Lower lobe of right lung (tissue), 2 donors: ENCODE measurements at regions not wholly inside any gene's neighbourhood (a gene's known extent, or its start where the extent isn't known, plus 50 kb on each side); places are given as distances from the start of the nearest gene placed in this dataset.
"Not testable (repeated sequence)": the region's sequence is repeated elsewhere in the genome, so short reads cannot be mapped to it uniquely, and the experiment has no call there.

Experiments
- ATAC-seq, 2 donors: fragments of 200-7000 bp; cut with Tn5 transposase; one replicate each; pipeline ENCODE4 v1.9.1; 2020 to 2022; ENCODE audit warnings: mild to moderate bottlenecking in 2 of 2, moderate library complexity in 2 of 2
- DNase-seq: peaks from one replicate; pipeline ENCODE4 v3.0.0-alpha.2; 2020
- H3K27ac ChIP-seq: fragments of 200-600 bp; one replicate; pipeline ENCODE4 v1.8.0; 2022
- H3K27me3 ChIP-seq: fragments of 200-600 bp; one replicate; pipeline ENCODE4 v1.8.0; 2022; ENCODE audit warnings: low read depth
- H3K36me3 ChIP-seq: fragments of 200-600 bp; one replicate; pipeline ENCODE4 v1.8.0; 2022; ENCODE audit warnings: mild to moderate bottlenecking
- H3K4me1 ChIP-seq: fragments of 200-600 bp; one replicate; pipeline ENCODE4 v1.8.0; 2022
- H3K4me3 ChIP-seq: fragments of 200-600 bp; one replicate; pipeline ENCODE4 v1.8.0; 2022; ENCODE audit warnings: mild to moderate bottlenecking
- H3K9me3 ChIP-seq: fragments of 200-600 bp; one replicate; pipeline ENCODE4 v1.8.0; 2022
- intact Hi-C: fragments of 100-400 bp; cut with DNase I; formaldehyde crosslinking; loops from one replicate; pipeline ENCODE4 v1.11.0; 2022
- TF ChIP-seq, protein P1 (sequence below): fragments of 200-600 bp; IDR thresholded peaks from one replicate; pipeline ENCODE4 v1.8.0; 2022; ENCODE audit warnings: antibody characterized with exemption, mild to moderate bottlenecking
- donor health status: DM: no; HTN: yes; CAD: no; lungs with severe emphysema.

DNA sequence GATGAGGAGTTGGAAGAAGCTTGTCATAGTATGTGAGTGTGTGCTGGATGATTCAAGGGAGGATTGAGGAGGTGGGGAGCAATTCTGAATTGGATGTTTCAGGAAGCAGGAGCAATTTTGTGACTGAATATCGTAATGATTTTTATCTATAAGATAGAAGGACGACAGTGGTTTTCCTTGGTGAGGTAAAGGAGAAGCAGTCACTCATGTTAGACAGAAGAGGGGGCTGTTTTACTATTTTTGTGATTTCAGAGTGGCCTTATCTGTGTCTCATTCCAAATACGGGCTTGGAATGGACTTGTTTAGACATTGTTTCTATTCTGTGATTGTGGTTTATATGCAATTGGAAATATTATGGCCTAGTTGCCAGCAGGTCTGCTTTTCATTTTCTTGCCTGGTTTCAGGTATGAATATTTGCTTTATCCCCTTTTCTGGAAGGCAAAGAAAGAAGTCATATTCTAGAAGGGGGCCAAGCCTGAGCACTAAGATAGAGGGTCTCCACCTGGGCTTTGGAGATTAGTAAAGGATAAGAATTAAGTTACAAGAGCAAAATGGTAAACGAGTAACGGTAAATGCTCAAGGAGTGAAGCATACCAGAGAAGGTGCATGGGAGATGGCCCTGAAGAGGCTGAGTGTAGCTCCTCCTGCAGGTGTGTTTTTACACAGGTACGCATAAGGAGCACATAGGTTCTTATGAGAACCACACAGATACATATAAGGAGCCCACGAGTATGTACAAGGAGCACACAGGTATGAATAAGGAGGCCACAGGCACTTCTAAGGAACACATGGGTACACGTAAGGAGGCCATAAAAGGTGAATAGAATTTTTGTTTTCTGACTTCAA is 124.6 kb upstream of the KCNAB1 start:
- intact Hi-C loops: no loop called here
- TF ChIP-seq, protein P1, sequence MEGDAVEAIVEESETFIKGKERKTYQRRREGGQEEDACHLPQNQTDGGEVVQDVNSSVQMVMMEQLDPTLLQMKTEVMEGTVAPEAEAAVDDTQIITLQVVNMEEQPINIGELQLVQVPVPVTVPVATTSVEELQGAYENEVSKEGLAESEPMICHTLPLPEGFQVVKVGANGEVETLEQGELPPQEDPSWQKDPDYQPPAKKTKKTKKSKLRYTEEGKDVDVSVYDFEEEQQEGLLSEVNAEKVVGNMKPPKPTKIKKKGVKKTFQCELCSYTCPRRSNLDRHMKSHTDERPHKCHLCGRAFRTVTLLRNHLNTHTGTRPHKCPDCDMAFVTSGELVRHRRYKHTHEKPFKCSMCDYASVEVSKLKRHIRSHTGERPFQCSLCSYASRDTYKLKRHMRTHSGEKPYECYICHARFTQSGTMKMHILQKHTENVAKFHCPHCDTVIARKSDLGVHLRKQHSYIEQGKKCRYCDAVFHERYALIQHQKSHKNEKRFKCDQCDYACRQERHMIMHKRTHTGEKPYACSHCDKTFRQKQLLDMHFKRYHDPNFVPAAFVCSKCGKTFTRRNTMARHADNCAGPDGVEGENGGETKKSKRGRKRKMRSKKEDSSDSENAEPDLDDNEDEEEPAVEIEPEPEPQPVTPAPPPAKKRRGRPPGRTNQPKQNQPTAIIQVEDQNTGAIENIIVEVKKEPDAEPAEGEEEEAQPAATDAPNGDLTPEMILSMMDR: peak; percentile 38
- no peak overlapping the region for H3K4me3 ChIP-seq
- no peaks in the 10 kb centered on the region for H3K27me3 ChIP-seq
- H3K9me3 ChIP-seq: no peaks in the 10 kb centered on the region
- no peak overlapping the region for H3K27ac ChIP-seq
- H3K36me3 ChIP-seq: no peaks in the 10 kb centered on the region
- H3K4me1 ChIP-seq: no peaks in the 10 kb centered on the region
- ATAC-seq (peak in 1 of 2 donors; percentile 55), DNase-seq (no peak)

DNA sequence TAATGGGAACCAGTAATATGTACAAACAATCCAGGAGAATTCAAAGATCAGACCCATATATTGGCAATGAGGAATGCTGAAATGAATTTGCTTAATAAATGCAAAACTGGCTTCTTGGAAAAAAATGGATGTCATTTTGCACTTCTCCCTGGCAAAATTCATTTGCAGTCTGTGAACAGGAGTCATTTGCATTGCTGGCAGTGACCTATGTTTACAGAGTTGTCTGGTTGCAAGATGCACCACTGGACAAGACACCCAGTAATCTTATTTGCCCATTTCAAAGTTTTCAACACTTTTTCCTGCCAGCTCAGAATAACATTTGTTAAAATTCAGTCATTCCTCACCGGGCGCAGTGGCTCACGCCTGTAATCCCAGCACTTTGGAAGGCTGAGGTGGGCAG is 123.5 kb upstream of the KCNAB1 start:
- no peaks in the 10 kb centered on the region for H3K36me3 ChIP-seq
- no peaks in the 10 kb centered on the region for H3K9me3 ChIP-seq
- no peaks in the 10 kb centered on the region for H3K27me3 ChIP-seq
- intact Hi-C loops: no loop called here
- no peak overlapping the region for H3K4me3 ChIP-seq
- no peak overlapping the region for H3K27ac ChIP-seq
- no peaks in the 10 kb centered on the region for H3K4me1 ChIP-seq
- ATAC-seq (no peak), DNase-seq (no peak)
- TF ChIP-seq, protein P1: no peak

DNA sequence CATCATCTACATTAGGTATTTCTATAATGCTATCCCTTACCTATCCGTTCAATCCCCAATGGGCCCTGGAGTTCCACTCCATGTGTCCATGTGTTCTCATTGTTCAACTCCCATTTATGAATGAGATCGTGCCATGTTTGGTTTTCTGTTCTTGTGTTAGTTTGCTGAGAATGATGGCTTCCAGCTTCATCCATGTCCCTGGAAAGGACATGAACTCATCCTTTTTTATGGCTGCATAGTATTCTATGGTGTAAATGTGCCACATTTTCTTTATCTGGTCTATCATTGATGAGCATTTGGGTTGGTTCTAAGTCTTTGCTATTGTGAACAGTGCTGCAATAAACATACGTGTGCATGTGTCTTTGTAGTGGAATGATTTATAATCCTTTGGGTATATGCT is 122.2 kb upstream of the KCNAB1 start:
- intact Hi-C loops: not testable (repeated sequence)

DNA sequence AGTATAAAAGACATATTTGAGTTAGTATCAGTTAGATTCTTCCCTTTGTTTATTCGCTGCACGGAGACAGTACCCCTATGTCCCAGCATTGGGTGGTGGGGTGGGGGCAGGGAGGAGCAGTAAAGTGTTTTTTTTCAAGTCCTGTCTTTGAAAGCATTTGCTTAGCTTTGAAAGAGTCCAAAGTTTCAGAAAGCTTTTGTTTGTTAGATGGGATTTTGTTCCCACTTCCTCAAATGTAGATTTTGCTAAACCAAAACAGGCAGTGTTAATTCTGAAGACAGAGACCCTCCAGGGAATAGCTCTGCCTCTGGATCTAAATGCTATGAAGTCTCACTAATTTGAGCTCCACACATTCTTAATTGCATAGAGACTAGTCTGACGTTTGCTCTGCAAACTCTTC is 114.6 kb upstream of the KCNAB1 start:
- ATAC-seq (no peak), DNase-seq (no peak)
- intact Hi-C loops: no loop called here
- TF ChIP-seq, protein P1: no peak
- H3K27ac ChIP-seq: no peak overlapping the region
- H3K4me1 ChIP-seq: no peaks in the 10 kb centered on the region
- no peaks in the 10 kb centered on the region for H3K9me3 ChIP-seq
- no peaks in the 10 kb centered on the region for H3K36me3 ChIP-seq
- H3K4me3 ChIP-seq: no peak overlapping the region
- no peaks in the 10 kb centered on the region for H3K27me3 ChIP-seq

More for the DNA sequence above, 122.2 kb upstream of the KCNAB1 start:
- DNase-seq, H3K27ac ChIP-seq, ATAC-seq, H3K27me3 ChIP-seq, H3K4me1 ChIP-seq, H3K36me3 ChIP-seq, H3K4me3 ChIP-seq, H3K9me3 ChIP-seq: not testable (repeated sequence)

DNA sequence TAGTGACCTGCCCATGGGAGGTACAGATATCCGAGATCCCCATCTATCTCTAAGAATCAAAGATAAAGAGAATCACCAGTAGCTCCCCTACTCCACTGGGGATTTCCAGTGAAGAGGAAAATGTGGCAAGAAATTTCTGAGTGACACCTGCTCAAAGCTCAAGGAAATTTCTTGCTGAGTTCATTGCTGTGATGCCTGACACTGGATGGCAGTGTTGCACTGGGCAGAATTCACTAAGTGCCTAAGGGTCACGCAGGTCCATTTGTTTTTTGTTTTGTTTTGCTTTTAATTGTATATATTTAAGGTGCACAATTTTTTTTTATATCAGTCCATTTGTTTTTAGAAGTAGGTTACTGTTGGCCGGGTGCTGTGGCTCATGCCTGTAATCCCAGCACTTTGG is 109.5 kb upstream of the KCNAB1 start:
- TF ChIP-seq, protein P1: peak; percentile 16
- no peaks in the 10 kb centered on the region for H3K4me1 ChIP-seq
- no peaks in the 10 kb centered on the region for H3K36me3 ChIP-seq
- DNase-seq (no peak), ATAC-seq (no peak)
- H3K27ac ChIP-seq: no peak overlapping the region
- intact Hi-C loops: no loop called here
- no peak overlapping the region for H3K4me3 ChIP-seq
- no peaks in the 10 kb centered on the region for H3K9me3 ChIP-seq
- no peaks in the 10 kb centered on the region for H3K27me3 ChIP-seq

DNA sequence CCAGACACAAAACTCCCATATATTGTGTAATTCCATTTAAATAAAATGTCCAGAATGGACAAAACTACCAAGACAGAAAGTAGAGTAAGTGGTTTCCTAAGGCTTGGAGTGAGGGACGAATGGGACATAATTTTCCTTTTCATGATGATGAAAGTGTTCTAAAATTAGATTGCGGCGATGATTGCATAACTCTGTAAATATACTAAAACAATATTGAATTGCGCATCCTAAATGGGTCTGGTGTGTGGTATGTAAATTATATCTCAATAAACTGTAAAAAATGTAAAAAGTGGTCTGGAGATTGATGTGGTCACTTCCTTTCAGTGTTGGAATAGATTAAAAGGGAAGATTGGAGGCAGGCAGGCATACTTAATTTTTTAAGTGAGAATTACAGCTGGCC is 105.9 kb upstream of the KCNAB1 start:
- ATAC-seq: no peak
- no peak for DNase-seq
- intact Hi-C loops: no loop called here

More for the DNA sequence above, 105.9 kb upstream of the KCNAB1 start:
- H3K27me3 ChIP-seq: no peaks in the 10 kb centered on the region
- no peaks in the 10 kb centered on the region for H3K9me3 ChIP-seq
- H3K27ac ChIP-seq: no peak overlapping the region
- TF ChIP-seq, protein P1: no peak
- H3K4me1 ChIP-seq: no peaks in the 10 kb centered on the region
- H3K36me3 ChIP-seq: no peaks in the 10 kb centered on the region
- H3K4me3 ChIP-seq: no peak overlapping the region
